ENCODE measurements at regions not wholly inside any gene's neighbourhood (a gene's known extent, or its start where the extent isn't known, plus 50 kb on each side); places are given as distances from the start of the nearest gene placed in this dataset.

DNA sequence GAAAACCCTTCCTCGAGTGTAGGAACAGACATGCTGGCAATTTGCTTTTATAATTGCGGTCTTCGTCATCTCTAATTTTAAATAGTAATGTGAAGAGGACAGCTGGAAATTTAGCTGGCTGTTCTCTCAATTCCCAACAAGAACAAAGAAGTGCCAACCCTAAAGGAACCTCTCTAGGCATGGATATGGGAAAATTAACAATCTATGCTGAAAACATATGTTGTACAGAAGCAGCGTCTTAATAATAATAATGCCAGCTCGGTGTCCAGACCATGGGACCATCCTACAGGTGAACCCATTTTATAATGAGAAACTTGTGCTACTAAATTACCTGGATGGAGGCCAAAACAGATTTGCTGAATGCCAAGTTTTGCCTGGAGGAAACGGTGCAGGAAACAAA, 641.4 kb upstream of the MGMT start:
- no peak for DNase-seq

GRCh38 chr10:128833671-128834070, 633.4 kb upstream of the MGMT start:
- no peak for DNase-seq

GRCh38 chr10:128835361-128835760, 631.7 kb upstream of the MGMT start:
- no peak for DNase-seq

DNA sequence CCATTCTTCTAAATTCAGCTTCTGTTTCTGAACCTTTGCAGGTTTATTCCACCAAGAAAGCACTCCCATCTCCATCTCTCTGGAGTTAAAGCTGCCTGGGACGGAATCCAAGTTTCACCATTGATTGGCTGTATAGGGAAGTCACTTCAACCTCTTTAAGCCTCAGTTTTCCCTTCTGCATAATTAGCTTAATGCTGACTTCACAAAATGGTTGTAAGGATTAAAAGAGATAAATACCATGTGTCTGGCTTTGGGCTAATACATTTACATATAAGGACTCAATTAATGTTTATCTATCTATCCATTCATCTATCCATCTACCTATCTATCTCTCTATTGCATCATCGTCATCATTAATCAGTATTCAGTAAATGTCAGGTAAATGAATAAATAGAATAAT, 629.6 kb upstream of the MGMT start:
- DNase-seq: no peak

GRCh38 chr10:128839134-128839533, 627.9 kb upstream of the MGMT start:
- no peak for DNase-seq

DNA sequence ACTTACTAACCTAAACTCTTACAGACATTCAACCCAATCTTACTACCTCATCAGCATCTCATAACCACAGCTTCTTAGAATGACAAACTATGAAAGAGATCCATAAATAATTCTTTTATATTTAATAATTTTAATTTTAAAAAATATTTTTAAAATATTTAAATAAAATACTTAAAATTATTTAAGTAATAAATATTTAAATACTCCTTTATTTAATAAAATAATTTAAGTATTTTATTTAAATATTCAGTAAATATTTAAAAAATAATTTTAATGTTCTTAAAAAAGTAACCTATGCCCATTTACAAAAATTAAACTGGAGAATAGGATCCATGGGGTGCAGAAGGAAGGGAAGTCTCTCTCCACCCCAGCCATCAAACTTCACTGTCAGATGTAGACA, 627.3 kb upstream of the MGMT start:
- DNase-seq: no peak

GRCh38 chr10:128843972-128844371, 623.1 kb upstream of the MGMT start:
- DNase-seq: no peak

- DNase-seq: no peak
Measured at GRCh38 chr10:128846927-128847326, 620.1 kb upstream of the MGMT start.

DNA sequence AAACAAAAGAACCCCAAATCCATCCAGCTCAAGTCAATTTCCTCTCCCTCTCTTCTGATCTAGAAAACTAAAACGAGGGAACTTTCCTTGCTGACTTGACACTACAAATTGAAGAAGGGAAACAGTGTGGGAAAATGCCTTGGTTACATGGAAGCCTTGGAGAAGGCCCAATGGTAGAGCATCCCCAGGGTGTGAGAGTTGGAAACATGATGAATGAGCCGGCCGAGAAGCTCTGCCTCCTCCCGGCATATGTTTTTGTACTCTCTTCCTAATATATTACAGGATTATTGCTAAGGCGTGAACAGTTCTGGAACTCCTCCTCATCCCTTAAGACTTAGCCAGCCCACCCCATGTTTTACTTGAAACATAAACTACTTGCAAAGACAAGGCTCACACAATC, 618.2 kb upstream of the MGMT start:
- DNase-seq: no peak

GRCh38 chr10:128850647-128851046, 616.4 kb upstream of the MGMT start:
- no peak for DNase-seq

DNA sequence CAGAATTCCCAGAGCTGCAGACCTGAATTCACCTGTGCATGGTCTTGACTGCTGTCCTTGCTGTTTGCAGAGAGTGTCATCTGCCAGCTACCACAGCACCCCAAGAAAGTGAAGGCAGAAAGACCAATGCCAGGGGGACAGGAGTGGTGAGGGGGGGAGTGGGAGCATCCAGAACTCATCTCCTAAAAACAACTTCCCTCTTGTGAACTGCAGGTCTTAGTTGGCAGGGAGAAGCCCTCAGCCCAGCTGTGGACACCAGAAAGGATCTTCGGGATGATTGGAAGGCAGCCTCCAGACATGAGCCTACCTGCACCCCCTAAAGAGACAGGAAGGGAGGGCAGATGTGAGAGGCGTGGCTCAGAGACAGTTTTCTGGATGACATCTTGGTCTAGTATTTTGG, 615.8 kb upstream of the MGMT start:
- DNase-seq: no peak

- DNase-seq: no peak
Measured at GRCh38 chr10:128851726-128852125, 615.3 kb upstream of the MGMT start.

GRCh38 chr10:128852449-128852848, 614.6 kb upstream of the MGMT start:
- DNase-seq: no peak

GRCh38 chr10:128852902-128853301, 614.1 kb upstream of the MGMT start:
- no peak for DNase-seq

- no peak for DNase-seq
Measured at GRCh38 chr10:128853537-128853936, 613.5 kb upstream of the MGMT start.

- DNase-seq: no peak
Measured at GRCh38 chr10:128854204-128854603, 612.8 kb upstream of the MGMT start.

DNA sequence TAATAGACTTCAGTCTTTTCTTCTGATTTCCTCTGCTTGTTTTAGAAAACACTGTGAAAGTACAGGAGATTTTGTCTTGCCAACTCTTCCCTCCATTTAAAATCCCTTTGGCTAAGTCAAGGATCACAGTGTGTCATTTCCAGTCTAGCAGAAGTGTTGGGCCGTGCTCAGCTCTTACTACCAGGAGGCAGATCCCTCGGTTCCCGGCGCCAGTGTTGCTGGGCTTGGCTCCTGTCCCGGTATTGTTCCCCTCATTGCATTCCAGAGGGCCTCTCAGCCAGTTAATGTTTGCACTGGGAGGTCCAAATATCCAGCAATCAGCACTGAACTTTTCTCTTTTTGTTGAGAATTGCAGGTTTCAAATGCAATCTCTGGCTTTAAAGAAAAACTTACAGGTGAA, 612.1 kb upstream of the MGMT start:
- no peak for DNase-seq

DNA sequence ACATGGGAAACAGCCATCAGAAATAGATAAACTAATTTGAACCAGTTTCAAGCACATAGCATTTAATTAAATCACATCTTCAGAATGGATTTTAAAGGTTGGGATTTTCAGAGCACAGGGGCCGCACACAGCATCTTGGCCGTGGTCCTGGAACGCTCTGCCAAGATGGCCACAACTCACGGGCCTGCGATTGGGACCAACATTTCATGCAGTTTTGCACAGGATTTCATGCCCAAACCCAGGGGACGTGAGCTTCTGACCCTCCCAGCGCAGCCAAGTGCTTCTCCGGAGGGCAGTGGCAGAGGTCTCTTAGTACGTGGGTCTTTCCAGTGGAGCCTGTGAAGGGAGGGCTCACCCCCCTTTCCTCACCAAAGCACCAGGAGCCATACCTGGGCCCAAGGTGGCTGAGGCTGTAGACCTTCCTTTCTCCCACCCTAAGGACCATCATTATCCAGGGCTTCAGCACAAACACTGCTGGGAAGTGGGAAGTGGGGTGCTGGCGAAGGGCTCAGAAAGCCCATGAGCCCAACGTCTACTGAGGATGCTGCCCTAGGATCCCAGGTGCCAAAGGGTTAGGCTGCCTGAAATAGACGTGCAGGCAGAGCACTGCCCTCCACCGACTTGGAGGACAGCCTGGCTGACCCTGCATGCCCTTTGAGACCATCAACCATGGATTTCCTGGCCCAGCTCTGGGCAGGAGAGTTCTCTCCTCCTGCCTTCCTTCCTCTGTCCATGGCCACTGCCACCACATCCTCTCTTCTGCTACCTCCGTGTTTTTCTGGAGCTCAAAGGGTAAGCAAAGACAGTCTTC, 611.2 kb upstream of the MGMT start:
- DNase-seq: no peak

DNA sequence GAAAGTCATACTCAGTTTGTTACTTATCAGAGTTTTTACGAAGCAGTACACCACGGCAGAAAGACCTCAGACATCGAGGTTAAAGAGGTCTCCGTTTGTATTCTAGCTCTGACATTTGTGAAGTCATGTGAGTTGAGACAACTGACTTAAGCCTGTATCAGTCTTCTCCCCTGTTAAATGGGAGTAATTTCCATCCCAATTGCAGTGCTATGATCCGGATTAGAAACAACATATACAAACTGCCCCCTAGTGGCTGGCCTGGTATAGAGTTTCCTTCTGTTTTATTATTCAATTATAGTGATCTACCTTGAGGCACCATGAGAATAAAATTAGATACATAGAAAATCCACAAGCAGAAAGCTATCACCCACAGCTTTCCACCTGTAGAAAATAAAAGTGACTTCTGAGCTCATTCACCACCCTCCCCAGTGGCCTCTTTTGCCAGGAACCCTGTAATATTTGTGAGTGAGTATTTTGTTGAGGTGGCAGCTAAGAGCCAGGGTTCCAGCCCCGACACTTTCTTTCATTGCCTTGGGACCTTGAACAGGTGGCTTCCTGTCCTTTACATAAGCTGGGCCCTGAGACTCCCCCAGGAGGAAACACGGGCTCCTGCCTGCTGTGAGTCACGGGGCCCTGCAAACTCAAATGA, 607.2 kb upstream of the MGMT start:
- peak in 1 of 2 donors; percentile 5 for DNase-seq

DNA sequence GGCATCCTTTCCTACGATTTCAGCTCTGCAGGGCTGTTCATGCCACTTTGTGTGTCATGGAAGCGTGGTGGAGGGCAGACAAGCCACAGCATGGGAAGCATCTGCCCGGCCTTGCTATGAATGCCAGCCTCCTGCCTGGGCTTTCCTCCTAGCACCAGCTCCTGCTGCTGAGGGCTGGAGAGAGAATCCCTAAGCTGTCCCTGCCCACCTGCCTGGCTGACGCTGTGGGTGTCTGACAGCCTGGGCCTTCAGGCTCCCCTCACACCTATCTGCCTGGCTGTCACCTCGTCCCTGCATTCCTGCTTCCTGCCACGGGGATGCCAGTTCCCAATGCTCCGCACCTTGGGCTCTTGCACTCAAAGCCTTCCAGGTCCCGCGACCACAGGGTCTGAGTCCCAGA, 606.5 kb upstream of the MGMT start:
- DNase-seq: no peak

DNA sequence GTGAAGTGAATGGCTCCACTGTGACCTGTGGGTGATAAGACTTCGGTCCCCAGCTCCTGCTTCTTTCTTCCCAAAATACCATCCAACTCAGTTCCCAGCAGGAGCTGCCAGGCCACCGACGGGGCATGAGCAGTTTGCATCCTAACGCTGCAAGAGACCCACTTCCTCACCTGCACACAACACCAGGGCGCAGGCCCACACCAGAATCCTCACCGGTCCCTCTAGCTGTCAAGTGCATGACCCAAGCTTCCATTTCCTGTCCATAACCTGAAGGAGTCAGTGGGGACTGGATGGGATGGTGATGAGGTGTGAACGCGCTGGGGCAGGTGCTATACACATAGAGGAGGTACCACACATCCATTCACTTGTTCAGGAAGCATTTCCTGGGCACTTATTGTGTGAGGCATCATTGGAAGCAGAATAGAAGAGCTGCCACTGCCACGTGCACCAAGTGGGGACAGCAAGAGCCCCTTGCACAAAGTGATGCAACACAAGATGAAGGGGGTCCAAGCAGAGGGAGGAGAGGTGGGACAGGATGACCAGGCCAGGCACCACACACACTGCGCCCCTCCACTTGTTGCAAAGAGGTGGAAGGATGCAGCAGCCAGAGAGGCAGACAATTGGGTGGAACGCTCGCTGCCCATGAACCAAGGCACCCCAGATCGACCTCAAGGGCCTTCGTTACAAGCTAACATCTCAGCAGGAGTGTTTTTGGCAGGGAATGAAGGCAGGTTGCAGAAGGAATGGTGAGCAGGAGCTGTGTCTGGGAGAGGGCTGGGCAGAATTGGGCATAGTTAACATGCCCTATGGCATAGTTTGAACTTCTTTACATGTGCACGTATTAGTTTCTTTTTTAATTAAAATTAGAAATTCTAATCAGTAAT, 605.8 kb upstream of the MGMT start:
- no peak for DNase-seq

DNA sequence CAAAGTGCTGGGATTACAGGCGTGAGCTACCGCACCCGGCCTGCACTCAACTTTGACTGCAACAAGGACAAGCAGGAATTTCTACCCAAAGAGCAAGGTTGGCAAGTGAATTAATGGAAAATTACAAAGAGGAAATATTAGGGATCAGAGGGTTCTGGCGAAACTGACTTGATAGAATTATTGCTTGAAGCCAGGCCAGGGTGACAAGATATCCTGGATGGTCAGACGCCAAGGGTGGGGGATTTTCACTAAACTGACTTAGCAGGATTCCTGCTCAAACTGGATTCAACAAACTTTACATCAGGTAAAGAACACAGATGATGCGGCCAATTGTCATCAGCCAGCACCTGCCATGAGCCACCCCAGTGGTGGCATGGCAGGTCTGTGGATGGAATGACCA, 603.6 kb upstream of the MGMT start:
- no peak for DNase-seq

DNA sequence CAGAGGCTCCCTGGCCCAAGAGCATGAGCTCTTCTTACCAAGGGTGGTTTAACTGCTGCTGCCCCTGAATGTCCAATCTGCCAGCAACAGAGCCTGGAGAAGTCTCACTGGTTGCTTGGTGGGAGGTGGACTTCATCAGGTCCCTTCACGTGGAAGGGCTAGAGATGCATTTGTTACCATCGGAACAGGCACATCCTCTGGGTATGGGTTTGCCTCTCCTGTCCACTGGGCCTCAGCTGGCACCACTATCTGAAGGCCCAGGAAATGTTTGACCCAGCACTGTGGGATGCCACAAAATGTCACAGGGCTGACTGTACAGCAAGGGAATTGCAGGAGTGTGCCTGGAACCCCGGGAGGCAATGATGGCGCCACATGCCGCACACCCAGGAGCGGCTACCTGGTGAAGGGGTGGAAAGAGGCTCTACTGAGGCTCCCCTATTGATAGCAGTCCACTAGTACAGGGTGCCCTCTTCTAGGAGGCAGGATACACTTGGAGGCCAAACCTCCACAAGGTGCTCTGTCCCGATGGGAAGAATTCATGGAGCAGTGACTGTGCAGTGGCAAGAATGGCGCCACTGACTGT, 603.1 kb upstream of the MGMT start:
- DNase-seq: no peak
